Inflammatory macrophage treated with lipopolysaccharide for 4 hours (primary cell): ENCODE measurements at regions not wholly inside any gene's neighbourhood (a gene's known extent, or its start where the extent isn't known, plus 50 kb on each side); places are given as distances from the start of the nearest gene placed in this dataset.

ENCODE experiments used
- DNase-seq: peaks from one replicate; pipeline ENCODE4 v3.0.0-alpha.2; 2020

DNA sequence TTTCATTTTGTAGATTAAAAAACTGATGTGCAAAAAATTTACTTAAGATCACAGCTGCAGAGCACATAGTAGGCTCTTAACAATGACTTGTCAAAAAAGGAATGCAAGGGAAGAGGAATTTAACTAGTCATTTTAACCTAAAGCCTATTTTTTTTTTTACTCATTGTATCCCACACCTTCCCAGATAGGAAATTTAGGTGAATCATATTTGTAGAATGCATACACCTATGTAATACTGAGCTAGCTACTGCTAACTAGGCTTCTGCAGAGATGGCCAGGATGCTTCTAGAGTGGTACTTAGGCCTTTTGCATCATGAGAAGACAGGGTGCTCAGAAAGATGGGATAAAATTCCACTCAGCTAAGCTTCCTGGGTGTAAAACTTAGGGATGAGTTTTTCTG, 387.3 kb downstream of the AASDHPPT start:
- no peak for DNase-seq

DNA sequence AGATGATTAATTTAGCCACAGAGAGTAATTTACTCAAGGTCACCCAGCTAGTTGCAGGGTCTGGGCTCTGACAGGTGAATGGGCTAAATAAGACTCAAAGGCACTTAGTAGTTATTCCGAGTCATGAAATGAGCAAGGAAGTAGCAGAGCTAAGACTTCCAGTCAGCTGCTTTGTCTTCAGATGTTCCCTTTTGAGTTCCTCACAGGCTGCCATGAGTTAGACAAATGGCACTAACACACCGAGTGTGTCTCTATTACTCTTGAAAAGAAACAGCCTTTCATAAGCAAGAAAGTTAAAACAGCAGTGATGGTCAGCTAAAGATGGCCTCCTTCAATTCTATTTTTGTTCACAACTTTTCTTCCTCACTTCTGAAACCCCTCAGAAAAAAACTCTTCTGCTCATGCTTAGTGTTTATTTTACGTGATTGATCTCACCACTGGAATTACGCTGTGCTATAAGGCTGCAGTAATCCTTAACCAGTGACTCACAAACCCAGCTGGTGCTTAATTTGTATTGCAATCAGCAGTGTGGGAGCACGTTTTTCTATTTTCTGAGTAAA, 389.1 kb downstream of the AASDHPPT start:
- DNase-seq: no peak

DNA sequence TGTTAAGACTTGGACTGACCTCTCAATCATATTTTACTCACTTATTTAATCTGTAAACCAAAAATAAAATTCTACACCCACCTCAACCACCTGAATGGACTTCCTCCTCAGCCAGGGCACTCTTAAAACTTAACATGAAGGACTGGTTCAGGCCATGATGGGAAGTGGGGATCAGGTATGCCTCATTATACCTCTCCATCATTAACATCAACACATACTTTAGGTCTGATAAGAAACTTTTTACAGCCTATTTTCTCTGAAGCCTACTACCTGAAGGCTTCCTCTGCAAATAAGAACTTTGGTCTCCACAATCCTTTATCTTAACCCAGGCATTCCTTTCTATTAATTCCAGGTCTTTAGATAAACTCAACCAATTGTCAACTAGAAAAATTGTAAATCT, 390.0 kb downstream of the AASDHPPT start:
- no peak for DNase-seq

DNA sequence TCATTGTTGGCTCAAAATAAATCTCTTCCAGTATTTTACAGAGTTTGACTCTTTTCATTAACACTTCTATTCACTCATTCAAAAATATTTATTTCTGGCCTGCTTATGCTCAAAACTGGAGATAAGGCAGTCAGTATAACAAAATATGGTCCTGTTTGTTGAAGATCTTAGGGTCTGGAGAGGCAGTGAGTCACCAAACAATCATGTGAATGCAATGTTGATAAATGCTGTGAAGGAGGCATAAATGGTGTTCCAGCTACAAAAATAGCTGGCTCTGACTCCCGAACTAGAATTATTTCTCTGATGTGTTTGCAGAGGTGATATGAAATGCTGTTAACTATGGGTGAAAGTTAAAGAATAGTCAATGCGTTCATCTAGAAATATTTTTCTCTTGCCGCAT, 390.6 kb downstream of the AASDHPPT start:
- no peak for DNase-seq

DNA sequence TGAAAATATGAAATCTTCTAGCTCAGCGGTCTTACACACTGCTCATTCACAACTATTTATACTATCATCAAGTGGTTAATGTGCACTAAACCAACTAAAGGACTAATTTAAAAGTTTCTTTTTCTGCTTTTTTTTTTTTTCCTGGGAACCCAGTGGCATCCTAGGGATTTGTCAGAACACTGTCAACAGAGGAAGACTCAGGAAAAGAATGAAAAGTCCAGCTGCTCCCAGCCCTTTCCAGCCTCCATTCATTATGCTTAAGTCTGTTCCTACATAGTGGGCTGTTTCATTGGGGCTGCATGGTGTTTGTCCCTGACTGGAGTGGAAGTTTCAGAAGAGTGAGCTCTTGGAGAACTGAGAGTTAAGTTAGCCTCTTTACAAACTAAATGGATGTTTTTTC, 391.1 kb downstream of the AASDHPPT start:
- no peak for DNase-seq

DNA sequence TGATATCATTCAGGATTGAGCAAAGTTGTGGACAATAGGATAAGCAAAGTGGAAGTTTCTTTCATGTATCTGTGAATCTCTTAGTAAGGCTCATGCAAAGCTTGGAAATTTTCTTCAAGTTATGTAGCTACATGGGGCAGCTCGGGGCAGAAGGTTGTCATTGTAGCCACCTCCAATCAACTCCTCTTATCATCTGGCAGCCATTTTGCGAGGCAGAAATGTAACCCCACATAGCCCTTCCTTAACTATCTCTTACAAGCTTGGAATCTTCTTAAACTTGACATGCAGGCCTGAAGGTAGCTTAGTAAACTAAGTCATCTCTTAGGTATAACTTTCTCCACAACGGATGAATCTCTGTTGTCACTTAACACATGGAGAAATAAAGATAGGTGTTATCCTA, 392.8 kb downstream of the AASDHPPT start:
- no peak for DNase-seq

DNA sequence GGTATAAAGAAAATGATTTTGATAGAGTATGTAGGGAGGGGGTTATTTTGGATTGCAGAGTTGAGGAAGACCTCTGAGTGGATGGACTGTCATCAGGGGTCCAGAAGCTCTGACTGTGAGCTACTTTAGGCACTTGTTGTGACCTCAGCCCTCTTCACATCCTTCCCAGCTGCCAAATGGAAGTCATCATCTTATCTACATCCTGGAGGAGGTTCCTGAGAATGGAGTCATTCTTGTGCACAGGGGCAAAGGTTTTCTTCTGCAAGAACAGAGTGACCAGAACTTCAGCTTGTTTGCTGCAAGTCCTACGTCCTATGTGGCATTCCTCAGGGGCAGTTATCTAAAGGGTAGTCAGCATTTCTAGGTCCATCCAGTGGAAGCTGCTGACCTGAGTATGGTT, 393.8 kb downstream of the AASDHPPT start:
- no peak for DNase-seq

DNA sequence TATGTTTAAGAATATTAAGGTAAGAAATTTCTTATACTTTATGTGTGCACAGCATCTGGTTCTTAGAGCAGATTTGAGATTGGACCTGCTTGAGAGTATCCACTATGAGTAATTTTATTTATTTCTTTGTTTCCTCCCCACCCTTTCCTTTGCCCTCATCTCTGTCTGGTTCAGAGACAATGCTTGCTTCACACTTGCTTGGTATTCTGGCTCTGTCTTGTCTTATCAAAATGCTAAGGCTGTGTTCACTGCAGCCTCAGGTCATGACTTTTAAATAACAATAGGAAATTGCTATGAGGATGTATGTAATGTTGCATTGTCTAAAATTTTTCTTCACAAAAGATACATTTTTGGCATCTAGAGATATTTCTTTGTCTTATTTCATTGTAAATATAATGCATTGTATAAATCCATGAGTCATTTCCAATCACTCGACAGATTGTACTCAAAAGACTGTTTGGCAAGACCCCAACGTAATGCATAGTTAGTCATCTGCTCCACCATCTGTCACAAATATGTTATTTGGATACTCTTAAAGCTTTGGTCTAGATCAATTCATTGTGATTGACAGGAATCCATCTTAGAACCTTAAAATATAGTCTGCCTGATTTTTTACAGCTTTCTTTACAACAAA, 395.7 kb downstream of the AASDHPPT start:
- no peak for DNase-seq

DNA sequence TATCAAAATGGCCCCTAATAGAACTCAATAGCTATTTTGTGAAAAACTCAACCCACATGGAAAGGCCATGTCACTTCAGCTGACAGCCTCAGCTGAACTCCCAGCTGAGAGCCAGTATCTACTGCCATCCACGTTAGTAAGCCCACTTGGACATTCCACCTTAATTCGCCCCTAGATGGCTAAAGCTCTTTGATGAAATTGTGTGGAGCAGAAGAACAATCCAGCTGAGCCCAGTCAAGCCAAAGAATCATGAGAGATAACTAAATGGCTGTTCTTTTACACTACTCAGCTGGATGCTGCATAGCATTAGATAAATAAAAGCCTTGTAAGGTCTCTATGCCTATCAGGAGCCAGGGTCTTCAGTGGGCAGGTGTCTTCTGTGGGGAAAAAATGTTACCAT, 396.8 kb downstream of the AASDHPPT start:
- DNase-seq: no peak

DNA sequence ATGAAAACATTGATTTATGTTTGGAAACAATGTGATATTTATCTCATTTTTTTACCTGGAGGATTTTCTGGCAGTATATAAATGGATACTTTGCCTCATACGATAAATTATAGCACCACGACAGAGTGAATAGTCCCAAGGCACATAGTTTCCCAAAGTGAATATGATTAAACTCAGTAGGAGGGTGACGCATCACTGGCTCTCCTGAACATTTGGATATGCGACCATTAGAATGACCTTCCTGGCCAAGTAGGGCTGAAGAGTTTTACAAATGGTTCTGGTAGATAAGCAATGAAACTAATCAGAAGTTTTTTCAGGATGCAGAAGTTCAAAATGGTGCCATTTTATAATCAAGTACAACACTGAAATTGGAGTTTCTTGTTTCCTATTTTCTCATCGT, 397.7 kb downstream of the AASDHPPT start:
- DNase-seq: no peak

DNA sequence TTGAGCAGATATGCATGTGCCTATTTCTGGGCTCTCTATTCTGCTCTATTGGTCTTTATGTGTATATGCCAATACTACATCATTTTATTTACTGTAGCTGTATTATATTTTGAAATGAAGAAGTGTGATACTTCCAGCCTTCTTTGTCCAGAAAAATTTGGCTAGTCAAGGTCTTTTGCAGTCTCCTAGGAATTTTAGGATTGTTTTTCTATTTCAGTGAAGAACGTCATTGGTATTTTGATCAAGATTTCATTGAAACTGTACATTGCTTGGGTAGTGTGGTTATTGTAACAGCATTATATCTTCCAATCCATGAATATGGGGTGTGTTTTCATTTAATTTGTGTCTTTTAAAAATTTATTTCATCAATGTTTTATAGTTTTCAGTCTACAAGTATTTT, 400.3 kb downstream of the AASDHPPT start:
- DNase-seq: no peak

DNA sequence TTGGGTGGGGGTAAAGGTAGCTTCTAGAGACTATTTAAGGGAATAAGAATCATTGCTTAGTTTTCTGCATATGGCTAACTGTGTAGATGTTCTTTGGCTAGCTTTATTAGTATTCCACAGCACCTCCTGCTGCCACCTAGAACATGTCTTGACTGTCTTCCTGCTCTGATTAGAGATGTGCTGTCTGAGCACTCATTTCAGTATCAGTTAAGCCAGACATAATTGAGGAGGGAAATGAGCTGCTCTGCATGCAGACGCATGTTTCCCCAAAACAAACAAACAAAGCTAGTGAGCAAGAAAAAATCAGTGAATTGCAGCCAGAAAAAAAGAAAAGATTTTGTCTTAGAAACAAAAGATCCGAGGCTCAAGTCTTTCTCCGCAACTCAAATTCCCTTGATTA, 402.2 kb downstream of the AASDHPPT start:
- DNase-seq: no peak

DNA sequence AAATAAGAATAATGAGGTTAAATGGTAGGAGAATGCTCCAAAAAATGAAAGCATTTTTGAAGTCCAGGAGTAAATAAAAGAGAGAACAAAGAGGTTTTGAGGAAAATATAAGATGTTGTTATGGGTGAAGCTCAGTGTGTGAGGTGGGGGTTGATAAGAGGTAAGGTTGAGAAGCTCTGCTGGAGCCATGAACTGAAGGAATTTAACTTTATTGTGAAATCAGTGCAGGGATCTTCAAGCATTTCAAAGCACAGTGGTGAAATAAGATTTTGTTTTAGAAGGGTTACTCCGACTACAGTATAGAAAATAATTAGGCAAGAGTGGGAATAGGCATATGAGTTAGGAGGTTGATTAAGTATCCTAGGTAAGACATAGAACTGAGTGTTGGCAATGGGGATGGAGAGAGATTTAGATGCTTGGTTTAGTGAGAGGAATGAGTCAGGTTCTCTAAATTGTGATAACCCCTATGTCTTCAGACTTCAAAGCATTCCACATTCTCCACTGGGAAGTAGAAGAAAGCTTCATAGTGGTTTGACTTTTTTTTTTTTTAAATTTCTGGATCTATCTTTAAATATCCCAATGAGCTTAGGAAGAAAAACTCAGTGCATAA, 403.2 kb downstream of the AASDHPPT start:
- DNase-seq: no peak

DNA sequence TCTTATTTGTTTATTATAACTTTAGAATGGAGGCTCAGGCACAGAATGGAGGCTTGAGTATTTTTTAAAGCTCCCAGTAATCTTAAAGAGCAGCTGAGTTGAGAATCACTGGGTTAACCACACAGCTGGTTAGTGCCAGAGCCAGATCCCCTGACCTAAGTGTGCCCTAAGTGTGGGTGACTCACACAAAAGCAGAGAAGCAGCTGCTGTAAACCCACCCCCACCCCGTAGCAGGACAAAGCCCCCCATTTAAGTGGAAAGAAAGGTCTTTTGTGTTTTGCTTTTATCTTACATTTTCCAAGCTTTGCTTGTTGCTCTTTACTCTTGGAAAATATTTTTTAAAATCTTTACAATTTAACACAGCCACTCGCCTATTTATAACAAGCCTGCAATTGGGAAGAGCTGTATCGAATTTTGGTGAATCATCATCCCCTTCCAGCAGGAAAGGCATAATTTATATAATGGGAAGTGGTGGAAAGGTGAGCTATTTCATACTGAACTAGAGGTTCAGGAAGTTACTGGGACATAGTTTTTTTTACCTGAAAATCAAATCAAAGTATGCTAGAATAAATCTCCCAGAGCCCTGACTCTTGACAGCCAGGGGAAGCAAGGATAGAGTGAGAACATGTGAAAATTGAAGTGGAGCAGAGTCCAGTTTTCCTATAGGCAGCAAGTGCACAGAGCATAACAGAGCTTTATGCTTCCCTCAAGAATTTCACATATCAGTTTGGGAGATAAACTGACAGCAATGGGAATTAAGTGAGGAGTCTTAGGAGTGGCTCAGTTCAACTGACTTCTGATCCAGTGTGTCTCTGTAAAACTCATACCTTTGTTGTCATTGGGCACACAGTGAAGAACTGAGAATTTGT, 405.7 kb downstream of the AASDHPPT start:
- no peak for DNase-seq

DNA sequence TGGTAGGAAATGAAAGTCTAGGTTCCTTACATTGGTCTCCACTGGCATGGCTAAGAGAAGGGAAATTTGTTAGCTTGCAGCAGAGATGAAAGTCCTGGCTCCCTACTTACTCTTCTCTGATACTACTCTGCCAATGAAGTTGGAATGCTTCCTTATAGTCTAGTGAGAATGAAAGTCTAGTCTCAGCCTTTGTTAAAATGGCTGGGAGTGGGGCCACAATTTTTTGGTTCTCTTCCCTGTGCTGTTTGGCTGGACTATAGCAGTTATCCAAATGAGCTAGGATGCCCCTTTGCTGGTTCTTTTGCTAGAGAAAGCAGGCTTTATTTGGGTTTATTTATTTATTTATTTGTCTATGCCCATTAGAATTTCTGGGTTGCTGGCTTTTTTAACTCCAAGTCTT, 414.3 kb downstream of the AASDHPPT start:
- no peak for DNase-seq

DNA sequence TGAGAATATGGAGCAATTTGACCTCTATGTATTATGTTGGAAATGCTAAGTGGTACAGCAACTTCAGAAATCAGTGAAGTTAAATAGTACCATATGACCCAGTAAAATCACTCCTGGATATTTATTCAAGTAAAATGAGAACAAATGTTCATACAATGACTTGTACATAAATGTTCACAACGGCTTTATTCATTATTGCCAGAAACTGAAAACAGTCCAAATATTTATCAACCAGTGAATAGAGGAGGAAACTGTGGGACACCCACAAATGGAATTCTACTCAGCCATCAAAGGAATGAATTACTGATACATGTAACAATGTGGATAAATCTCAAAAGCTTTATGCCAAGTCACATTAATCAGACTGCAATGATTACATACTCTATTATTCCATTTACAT, 416.3 kb downstream of the AASDHPPT start:
- DNase-seq: no peak

DNA sequence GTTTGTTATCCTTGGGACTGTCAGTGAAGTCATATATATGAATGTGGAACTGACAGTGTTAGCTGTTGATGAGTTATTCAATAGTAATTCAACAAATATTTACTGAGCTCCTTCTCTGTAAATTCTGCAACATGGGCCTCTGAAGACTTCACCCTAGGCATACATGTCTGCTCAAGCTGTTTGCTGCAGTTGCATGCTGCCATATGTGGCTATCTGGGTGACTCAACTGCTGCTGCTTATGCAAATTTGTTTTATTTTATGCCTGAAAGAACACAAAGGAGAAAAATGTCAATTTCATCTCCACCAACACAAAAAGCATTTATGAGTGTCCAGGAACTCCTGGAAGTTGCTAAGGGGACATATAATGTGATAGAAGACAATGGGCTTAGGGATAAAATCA, 417.6 kb downstream of the AASDHPPT start:
- no peak for DNase-seq

DNA sequence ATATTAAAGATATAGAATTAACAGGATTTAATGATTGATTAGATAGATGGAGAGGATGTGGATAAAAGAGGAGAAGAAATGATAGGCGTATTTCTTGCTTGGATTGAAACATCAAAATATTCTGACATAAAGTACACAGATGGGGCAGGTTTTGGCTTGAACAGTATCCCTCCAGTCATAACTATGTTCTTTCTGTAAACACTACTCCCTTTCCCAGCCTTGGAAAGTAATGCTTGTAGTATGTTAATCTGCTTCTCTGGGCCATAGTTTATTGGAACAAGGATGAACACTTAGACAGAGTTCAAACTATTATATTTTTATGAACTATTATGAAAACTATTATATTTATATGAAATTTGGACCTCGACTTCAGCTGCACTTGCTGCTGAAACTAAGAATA, 419.2 kb downstream of the AASDHPPT start:
- no peak for DNase-seq

DNA sequence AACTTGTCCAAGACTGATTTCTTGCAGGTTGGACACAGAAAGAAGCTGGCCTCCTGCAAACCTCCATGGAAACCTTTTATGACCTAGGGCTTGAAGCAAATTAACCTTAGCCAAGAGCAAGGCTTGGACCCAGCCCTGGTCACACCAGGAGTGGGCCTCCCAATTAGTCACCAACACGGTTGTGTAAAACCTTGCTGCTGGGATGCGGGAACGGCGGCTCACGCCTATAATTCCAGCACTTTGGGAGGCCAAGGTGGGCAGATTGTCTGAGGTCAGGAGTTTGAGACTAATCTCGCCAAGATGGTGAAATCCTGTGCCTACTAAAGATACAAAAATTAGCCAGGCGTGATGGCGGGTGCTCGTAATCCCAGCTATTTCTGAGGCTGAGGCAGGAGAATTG, 419.9 kb downstream of the AASDHPPT start:
- no peak for DNase-seq

DNA sequence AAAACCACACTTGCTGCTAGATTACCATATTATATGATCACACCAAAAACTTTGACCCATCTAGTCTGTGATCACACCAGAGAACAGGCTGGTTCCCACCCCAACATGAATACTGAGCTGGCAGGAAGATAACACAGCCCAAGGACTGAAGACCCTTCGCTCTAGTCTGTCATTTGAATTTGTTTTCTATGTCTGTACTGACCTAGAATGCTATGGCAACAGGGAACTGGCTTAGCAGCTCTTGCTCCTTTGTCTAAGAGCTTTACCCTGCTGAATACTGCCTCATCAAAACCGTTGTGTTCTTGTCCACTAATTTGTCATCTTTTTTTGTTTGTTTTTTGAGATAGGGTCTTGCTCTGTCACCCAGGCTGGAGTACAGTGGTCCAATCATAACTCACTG, 420.4 kb downstream of the AASDHPPT start:
- DNase-seq: no peak

DNA sequence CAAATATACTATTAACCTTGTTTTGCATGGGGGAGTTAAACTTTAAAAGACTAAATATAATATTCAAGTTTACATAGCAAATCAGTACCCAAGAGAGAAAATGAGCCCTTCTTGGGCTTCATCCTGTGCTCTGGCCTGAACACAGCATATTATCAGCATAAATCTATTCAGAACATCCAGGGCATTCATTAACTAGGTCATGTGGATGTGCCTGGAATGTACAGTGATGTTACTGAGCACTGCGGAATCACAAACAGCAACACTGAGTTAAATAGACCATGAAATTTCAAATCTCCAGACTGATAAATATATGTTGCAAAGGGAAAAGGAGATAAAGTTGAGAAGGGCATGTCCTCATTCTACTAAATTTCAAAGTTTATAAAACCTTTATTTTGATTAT, 426.4 kb downstream of the AASDHPPT start:
- DNase-seq: no peak

DNA sequence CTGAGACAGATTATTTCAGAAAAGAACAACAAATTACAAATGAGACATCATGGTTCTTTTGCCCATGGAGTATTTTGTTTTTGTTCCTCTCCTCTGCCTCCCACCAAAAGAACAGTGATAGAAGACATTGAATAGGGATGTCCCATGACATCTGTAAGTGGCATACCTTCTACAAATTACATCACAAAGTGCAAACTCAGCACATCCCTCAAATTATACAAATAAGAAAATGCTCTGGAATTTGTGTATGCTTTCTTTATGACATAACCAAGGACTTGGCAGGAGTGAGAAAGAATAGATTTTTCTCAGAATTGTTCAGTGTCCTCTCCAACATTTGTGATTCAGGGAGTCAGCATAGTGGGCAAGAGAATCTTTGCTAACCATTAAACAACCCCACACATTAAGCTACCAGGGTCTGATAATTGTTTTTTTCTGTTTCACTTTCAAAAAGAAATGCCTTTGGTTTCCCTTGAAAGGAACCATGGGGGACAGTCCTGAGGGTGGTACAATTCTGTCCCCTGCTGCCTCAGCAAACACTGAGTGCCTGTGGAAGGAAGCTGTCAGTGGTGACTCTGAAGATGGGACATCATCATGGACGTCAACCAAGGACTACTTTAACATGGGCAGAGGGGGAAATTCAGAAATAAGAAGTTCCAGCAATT, 430.3 kb downstream of the AASDHPPT start:
- DNase-seq: no peak

DNA sequence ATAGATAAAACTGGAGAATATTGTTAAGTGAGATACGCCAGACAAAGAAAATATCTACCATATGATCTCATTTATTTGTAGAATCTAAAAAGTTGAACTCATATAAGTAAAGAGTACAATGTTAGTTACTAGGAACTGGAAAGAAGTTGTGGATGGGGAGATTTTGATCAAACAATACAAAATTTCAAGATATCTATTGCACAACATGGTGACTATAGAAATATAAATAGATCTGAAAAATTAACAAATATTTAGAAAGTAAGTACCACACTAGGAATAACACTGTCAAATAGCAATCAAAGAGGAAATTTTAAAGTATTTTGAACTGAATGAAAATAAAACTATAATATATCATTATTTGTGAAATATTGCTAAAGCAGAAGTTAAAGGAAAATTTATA, 437.2 kb downstream of the AASDHPPT start:
- DNase-seq: no peak
